VCaP (cell line): ENCODE measurements at regions not wholly inside any gene's neighbourhood (a gene's known extent, or its start where the extent isn't known, plus 50 kb on each side); places are given as distances from the start of the nearest gene placed in this dataset.

ENCODE experiments used
- H3K27ac ChIP-seq: fragments of 450-650 bp; 2 replicates; pipeline ENCODE4 v1.5.1; 2017
- TF ChIP-seq, protein P1 (sequence below): fragments of 450-650 bp; conservative IDR thresholded peaks from 2 replicates; pipeline ENCODE4 v1.5.1; 2017; ENCODE audit warnings: mild to moderate bottlenecking, moderate library complexity

- no peak overlapping the region for H3K27ac ChIP-seq
- TF ChIP-seq, protein P1, sequence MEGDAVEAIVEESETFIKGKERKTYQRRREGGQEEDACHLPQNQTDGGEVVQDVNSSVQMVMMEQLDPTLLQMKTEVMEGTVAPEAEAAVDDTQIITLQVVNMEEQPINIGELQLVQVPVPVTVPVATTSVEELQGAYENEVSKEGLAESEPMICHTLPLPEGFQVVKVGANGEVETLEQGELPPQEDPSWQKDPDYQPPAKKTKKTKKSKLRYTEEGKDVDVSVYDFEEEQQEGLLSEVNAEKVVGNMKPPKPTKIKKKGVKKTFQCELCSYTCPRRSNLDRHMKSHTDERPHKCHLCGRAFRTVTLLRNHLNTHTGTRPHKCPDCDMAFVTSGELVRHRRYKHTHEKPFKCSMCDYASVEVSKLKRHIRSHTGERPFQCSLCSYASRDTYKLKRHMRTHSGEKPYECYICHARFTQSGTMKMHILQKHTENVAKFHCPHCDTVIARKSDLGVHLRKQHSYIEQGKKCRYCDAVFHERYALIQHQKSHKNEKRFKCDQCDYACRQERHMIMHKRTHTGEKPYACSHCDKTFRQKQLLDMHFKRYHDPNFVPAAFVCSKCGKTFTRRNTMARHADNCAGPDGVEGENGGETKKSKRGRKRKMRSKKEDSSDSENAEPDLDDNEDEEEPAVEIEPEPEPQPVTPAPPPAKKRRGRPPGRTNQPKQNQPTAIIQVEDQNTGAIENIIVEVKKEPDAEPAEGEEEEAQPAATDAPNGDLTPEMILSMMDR: no peak
Measured at GRCh38 chr13:91187522-91187921, 160.0 kb upstream of the MIR17HG start.

DNA sequence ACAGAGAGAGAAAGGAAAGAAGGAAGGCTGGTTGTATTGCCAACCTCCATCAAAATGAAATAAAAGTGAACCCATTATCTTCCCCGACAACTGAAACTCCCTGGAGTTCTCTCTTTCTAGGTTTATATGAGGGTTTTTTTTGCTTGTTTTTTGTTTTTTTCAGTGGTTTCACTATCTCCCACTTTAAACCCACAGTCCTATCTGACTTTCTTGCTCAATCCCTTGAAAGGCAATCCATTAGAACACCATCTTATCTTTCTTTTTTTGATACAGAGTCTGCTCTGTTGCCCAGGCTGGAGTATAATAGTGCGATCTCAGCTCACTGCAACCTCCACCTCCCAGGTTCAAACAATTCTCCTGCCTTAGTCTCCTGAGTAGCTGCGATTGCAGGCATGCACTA lies 158.0 kb upstream of the MIR17HG start:
- TF ChIP-seq, protein P1: no peak

GRCh38 chr13:91193358-91193757 lies 154.1 kb upstream of the MIR17HG start:
- TF ChIP-seq, protein P1: no peak
- H3K27ac ChIP-seq: no peak overlapping the region

More for the DNA sequence above, 158.0 kb upstream of the MIR17HG start:
- no peak overlapping the region for H3K27ac ChIP-seq

DNA sequence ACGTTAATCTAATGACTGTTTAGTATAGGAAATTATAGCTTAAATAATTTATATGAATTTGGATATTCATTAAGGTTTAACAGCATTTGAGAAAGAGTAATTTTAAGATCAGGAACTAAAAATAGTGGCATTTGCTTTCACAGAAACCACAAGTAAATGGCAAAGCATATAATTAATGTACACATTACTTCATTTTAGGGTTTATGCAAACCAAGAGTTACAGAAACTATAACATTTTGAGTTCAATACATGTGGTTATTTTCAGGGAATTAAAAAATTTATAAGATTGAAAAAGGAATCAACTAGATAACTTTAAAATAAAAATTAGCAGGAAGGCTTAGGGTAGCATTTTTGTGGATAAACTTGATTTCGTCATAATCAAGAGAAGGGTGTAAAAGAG lies 151.7 kb upstream of the MIR17HG start:
- TF ChIP-seq, protein P1: no peak
- no peak overlapping the region for H3K27ac ChIP-seq

GRCh38 chr13:91196958-91197357 lies 150.5 kb upstream of the MIR17HG start:
- no peak overlapping the region for H3K27ac ChIP-seq
- TF ChIP-seq, protein P1: no peak

- no peak overlapping the region for H3K27ac ChIP-seq
- TF ChIP-seq, protein P1: no peak
Measured at GRCh38 chr13:91199866-91200265, 147.6 kb upstream of the MIR17HG start.

- TF ChIP-seq, protein P1: no peak
- H3K27ac ChIP-seq: no peak overlapping the region
Measured at GRCh38 chr13:91200486-91200885, 147.0 kb upstream of the MIR17HG start.
